Cardiac septum (tissue), 1 donor: ENCODE measurements at regions not wholly inside any gene's neighbourhood (a gene's known extent, or its start where the extent isn't known, plus 50 kb on each side); places are given as distances from the start of the nearest gene placed in this dataset.

Experiments used
- DNase-seq: peaks from one replicate; pipeline ENCODE4 v3.0.0-alpha.2; 2020; ENCODE audit warnings: low spot score
- intact Hi-C: fragments of 100-400 bp; cut with DNase I; formaldehyde crosslinking; loops from one replicate; pipeline ENCODE4 v1.14.0; 2022
- donor health status: DM: no; HTN: no; CAD: no.

GRCh38 chr14:101377069-101377468 is 184.2 kb upstream of the DIO3 start:
- no peak for DNase-seq

DNA sequence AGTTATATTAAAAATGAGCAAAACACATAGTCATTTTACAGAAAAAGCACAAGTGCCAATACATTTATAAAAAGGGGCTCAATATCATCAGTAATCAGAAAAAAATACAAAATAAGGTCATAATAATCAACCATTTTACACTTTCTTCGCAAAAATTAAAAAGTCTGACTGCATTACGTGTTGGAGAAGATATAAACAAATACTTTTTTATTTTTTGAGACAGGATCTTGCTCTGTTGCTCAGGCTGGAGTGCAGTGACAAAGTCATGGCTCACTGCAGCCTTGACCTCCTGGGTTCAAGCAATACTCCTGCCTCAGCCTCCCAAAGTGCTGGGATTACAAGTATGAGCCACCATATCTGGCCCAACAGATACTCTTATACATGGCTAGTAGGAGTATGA is 181.5 kb upstream of the DIO3 start:
- no peak for DNase-seq
- intact Hi-C loops, result no loop called here

More at GRCh38 chr14:101377069-101377468, 184.2 kb upstream of the DIO3 start:
- intact Hi-C loops, result no loop called here

DNA sequence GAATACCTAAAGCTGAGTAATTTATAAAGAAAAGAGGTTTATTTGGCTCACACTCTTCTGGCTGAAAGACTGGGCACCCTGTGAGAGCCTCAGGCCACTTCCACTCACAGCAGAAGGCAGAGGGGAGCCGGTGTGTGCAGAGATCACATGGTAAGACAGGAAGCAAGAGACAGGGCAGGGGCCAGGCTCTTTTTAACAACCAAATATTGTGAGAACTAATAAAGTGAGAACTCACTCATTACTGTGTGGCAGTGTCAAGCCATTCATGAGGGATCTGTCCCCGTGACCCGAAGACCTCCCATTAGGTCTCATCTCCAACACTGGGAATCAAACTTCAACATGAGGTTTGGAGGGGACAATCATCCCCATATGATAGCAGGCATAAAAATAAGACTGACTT is 180.8 kb upstream of the DIO3 start:
- DNase-seq, result no peak
- intact Hi-C loops, result no loop called here

DNA sequence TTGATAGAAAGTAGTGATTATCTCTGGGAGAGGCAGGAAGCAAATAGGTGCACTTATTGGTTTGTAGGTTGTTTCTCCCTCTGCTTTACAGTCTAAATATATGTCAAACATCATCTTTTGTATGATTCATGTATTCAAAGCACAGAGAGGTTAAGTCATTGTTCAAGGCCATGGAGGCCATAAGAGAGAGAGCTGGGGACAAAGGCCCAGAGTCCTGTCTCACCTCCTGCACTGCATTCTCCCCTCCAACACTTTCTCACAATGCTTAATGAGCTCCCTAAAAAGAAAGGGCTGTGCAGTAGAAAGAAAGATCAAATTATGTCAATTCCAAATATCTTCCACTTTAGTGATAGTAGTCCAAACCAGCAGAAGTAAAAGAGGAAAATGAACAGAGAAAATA is 180.4 kb upstream of the DIO3 start:
- intact Hi-C loops, result no loop called here
- DNase-seq, result no peak

GRCh38 chr14:101383737-101384338 is 177.5 kb upstream of the DIO3 start:
- no peak for DNase-seq
- intact Hi-C loops, result no loop called here

- DNase-seq, result no peak
- intact Hi-C loops, result no loop called here
Observed at GRCh38 chr14:101394374-101394773, 166.9 kb upstream of the DIO3 start.

DNA sequence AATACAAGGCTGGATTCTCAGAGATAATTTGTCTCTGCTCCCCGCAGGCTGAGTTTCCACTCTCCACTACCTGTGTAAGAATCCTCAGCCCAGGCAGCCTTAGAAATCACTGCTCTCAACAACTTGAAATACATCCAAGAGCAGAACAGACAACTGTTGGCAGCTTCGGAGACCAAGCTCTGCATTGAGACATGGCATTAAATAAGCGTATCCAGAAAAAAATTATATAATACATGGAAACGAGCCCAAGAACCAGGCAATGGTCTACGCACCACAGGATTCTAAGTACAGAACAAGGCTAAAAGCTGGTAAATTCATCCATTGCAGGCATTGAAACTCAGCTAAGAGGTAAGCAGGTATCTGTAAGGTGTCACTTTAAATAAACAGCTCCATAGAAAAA is 165.5 kb upstream of the DIO3 start:
- intact Hi-C loops, result no loop called here
- no peak for DNase-seq

GRCh38 chr14:101397206-101397605 is 164.1 kb upstream of the DIO3 start:
- intact Hi-C loops, result no loop called here
- no peak for DNase-seq

DNA sequence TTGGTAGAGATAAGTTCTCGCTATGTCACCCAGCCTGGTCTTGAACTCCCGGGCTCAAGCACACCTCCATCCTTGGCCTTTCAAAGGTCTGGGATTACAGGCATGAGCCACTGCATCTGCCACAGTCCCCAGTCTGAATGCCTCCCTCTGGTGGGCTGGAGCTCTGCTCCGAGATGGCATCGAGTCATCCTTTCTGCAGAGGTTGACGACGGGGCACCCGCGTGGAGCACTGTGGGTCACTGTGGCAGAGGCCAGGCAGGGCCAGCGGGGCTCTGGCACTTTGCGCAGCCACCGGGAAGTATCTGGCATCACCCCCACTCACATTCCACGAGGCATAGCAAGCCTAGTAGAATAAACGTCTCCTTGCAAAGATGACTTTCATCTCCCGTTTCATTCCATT is 163.3 kb upstream of the DIO3 start:
- no peak for DNase-seq
- intact Hi-C loops, result no loop called here

GRCh38 chr14:101399737-101400517 is 161.4 kb upstream of the DIO3 start:
- DNase-seq, result no peak
- intact Hi-C loops, result no loop called here

GRCh38 chr14:101400830-101401229 is 160.5 kb upstream of the DIO3 start:
- DNase-seq, result no peak
- intact Hi-C loops, result no loop called here

- no peak for DNase-seq
Observed at GRCh38 chr14:101402936-101403660, 158.2 kb upstream of the DIO3 start.

DNA sequence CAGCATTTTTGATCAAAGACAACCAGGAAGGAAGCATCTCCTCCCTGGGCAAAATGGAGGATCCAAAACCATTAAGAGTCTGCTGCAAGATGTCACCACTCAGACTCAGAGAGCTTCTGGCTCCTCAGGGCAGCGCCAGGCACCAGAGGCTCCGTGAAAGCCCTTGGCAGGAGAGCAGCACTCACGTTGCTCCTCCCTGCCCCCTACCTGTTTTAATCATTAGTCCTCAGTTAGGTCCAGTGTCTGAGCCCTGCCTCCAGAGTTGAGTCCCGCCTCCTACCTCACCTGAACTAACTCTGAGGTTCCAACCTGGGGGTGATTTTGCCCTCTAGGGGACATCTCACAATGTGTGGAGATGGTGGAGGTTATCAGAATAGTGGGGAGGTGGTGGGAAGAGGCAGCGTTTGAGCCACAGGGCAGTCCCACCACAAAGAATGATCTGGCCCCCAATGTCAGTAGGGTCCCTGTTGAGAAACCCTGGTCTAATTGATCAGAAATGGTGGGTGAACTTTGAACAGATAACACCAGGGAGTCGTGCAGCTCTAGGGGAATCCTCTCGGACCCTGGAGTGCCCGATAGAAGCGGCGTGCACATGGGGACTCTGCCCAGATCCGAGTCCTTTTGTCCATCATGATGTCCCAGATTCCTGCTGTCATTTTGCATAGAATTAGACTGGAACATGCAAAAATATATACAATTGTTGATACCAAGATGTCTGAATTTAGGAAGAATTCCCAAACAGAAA is 156.7 kb upstream of the DIO3 start:
- DNase-seq, result no peak
- intact Hi-C loops, result no loop called here

More at GRCh38 chr14:101402936-101403660, 158.2 kb upstream of the DIO3 start:
- intact Hi-C loops, result no loop called here

DNA sequence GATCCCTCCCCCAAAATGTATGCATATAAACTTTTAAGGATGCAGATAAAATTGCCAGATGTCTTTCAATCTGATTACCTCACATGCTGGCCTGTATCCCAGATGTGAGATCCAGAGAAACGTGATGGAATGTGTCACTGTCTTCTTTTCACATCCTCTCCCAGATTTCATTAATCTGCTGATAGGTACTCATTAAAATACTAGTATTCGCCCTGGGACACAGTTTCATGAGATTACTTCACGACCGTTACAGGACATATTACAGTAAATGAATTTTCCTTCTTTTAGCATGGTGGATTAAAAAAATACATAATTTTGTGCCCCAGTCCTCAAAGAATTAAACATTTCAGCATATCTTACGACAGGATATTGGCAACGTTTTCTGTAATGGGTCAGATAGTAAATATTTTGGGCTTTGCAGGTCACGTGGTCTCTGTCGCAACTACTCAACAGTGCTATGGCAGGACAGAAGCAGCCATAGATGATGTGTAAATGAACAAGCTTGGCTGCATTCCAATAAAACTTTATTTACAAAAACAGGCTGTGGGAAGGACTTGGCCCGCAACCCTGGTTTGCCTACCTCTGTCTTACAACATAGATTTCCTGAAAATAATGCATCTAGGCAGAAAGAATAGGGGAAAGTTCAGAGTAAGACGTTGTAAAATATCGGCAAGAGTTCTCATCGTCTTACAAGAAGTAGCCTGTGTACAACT is 156.0 kb upstream of the DIO3 start:
- intact Hi-C loops, result no loop called here
- DNase-seq, result no peak

DNA sequence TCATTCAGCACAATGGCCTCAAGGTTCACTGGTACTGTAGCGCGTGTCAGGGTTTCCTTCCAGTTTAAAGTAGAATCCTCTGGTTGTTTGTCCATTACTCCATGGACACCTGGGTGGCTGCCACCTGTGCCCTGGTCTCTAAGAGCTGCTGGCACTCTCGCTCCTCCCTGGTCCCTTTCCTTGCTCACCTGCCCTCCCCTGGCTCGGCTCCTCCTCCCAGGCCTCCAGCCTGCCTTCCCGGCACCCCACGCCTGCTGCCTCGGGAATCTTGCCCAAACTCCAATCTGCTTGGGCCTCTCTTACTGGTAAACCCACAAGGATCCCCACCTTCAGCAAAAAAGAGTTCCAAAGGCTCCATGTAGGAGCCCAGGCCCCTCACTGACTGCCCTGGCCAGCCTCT is 154.4 kb upstream of the DIO3 start:
- no peak for DNase-seq
- intact Hi-C loops, result no loop called here

- intact Hi-C loops, result no loop called here
- no peak for DNase-seq
Observed at GRCh38 chr14:101407328-101407727, 154.0 kb upstream of the DIO3 start.

GRCh38 chr14:101408077-101408831 is 153.0 kb upstream of the DIO3 start:
- intact Hi-C loops, result no loop called here
- no peak for DNase-seq

- DNase-seq, result no peak
- intact Hi-C loops, result no loop called here
Observed at GRCh38 chr14:101409006-101409543, 152.2 kb upstream of the DIO3 start.

- DNase-seq, result no peak
- intact Hi-C loops, result no loop called here
Observed at GRCh38 chr14:101410126-101410525, 151.2 kb upstream of the DIO3 start.
